ENCODE measurements at regions not wholly inside any gene's neighbourhood (a gene's known extent, or its start where the extent isn't known, plus 50 kb on each side); places are given as distances from the start of the nearest gene placed in this dataset.
"Not testable (repeated sequence)": the region's sequence is repeated elsewhere in the genome, so short reads cannot be mapped to it uniquely, and the experiment has no call there.

DNA sequence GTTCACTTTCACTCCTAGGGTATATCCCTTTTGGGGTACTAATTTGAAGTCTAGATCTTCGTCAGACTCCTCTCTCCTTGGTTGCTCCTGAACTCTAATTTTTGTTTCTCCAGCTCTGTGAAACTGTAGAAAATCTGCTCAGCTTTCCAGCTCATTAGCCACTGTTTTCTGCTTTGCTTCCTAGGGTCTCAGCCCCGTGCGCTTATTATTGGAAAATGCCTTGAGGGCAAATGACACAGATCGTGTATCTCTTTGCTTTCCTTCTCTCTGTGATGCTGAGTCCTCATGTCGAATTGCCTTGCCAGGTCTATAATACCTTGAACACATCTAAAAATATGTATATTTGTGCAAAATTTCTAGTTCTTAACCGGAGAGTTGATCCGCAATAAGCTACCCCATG, 731.1 kb downstream of the EDEM1 start:
- no peaks in the 10 kb centered on the region for H3K27me3 ChIP-seq
- H3K36me3 ChIP-seq = no peaks in the 10 kb centered on the region
- TF ChIP-seq EP300 (IDR thresholded peaks at IDR 0.05) = no peak
- TF ChIP-seq, protein P1, sequence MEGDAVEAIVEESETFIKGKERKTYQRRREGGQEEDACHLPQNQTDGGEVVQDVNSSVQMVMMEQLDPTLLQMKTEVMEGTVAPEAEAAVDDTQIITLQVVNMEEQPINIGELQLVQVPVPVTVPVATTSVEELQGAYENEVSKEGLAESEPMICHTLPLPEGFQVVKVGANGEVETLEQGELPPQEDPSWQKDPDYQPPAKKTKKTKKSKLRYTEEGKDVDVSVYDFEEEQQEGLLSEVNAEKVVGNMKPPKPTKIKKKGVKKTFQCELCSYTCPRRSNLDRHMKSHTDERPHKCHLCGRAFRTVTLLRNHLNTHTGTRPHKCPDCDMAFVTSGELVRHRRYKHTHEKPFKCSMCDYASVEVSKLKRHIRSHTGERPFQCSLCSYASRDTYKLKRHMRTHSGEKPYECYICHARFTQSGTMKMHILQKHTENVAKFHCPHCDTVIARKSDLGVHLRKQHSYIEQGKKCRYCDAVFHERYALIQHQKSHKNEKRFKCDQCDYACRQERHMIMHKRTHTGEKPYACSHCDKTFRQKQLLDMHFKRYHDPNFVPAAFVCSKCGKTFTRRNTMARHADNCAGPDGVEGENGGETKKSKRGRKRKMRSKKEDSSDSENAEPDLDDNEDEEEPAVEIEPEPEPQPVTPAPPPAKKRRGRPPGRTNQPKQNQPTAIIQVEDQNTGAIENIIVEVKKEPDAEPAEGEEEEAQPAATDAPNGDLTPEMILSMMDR (IDR thresholded peaks at IDR 0.05) = no peak
- no peak for TF ChIP-seq POLR2A (IDR thresholded peaks at IDR 0.05)
- no peak for DNase-seq (ENCODE audit: low spot score in 2 of 2)
- no peak overlapping the region for H3K4me3 ChIP-seq
- WGBS, 2 donors = 59 to 62% methylated on average over 7 of the region's 7 CpGs
- no peaks in the 10 kb centered on the region for H3K9me3 ChIP-seq
- no peaks in the 10 kb centered on the region for H3K4me1 ChIP-seq
- no peak overlapping the region for H3K27ac ChIP-seq

- no peaks in the 10 kb centered on the region for H3K36me3 ChIP-seq
- H3K4me3 ChIP-seq = no peak overlapping the region
- H3K27me3 ChIP-seq = no peaks in the 10 kb centered on the region
- no peak for DNase-seq (ENCODE audit: low spot score in 2 of 2)
- H3K27ac ChIP-seq = no peak overlapping the region
- no peaks in the 10 kb centered on the region for H3K9me3 ChIP-seq
- TF ChIP-seq EP300 (IDR thresholded peaks at IDR 0.05) (no peak), POLR2A (IDR thresholded peaks at IDR 0.05) (no peak)
- TF ChIP-seq, protein P1 (IDR thresholded peaks at IDR 0.05) = no peak
- 81 to 93% methylated on average over 6 to 7 of the region's 7 CpGs for WGBS, 2 donors
- no peaks in the 10 kb centered on the region for H3K4me1 ChIP-seq
These were observed 741.5 kb downstream of the EDEM1 start for GRCh38 chr3:5929027-5929426.

DNA sequence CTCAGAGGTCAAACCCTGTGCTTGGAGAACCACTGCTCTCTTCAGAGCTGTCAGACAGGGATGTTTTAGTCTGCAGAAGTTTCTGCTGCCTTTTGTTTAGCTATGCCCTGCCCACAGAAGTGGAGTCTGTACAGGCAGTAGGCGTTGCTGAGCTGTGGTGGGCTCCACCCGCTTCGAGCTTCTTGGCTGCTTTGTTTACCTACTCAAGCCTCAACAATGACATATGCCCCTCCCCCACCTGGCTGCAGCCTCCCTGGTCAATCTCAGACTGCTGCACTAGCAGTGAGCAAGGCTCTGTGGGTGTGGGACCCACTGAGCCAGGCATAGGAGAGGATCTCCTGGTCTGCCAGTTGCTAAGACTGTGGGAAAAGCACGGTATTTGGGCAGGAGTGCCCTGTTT, 756.6 kb downstream of the EDEM1 start:
- not testable (repeated sequence) for H3K4me1 ChIP-seq; DNase-seq (ENCODE audit: low spot score in 2 of 2); H3K27me3 ChIP-seq; H3K36me3 ChIP-seq; H3K27ac ChIP-seq; H3K9me3 ChIP-seq; H3K4me3 ChIP-seq
- 65 to 70% methylated on average over 4 of the region's 4 CpGs for WGBS, 2 donors

- TF ChIP-seq, protein P1 (IDR thresholded peaks at IDR 0.05) = no peak
- TF ChIP-seq EP300 (IDR thresholded peaks at IDR 0.05) = no peak
- TF ChIP-seq POLR2A (IDR thresholded peaks at IDR 0.05) = no peak
- H3K4me1 ChIP-seq = peaks cover 0 to 8% (median 0%) of the 10 kb centered on the region in 4 donors
- no peak overlapping the region for H3K4me3 ChIP-seq
- H3K36me3 ChIP-seq = no peaks in the 10 kb centered on the region
- H3K9me3 ChIP-seq = no peaks in the 10 kb centered on the region
- WGBS, 2 donors = 97% methylated on average over 1 of the region's 1 CpG
- no peaks in the 10 kb centered on the region for H3K27me3 ChIP-seq
- no peak for DNase-seq (ENCODE audit: low spot score in 2 of 2)
- no peak overlapping the region for H3K27ac ChIP-seq
These were observed 760.6 kb downstream of the EDEM1 start for GRCh38 chr3:5948084-5948483.

GRCh38 chr3:5951026-5951425, 763.5 kb downstream of the EDEM1 start:
- Histone ChIP-seq H3K4me1 (peaks cover 0 to 8% (median 0%) of the 10 kb centered on the region in 4 donors), H3K9me3 (no peaks in the 10 kb centered on the region), H3K27ac (no peak overlapping the region), H3K27me3 (no peaks in the 10 kb centered on the region), H3K4me3 (no peak overlapping the region), H3K36me3 (no peaks in the 10 kb centered on the region)
- 61 to 63% methylated on average over 3 of the region's 3 CpGs for WGBS, 2 donors
- no peak for DNase-seq (ENCODE audit: low spot score in 2 of 2)
- TF ChIP-seq, protein P1 (IDR thresholded peaks at IDR 0.05) = no peak
- TF ChIP-seq EP300 (IDR thresholded peaks at IDR 0.05) (no peak), POLR2A (IDR thresholded peaks at IDR 0.05) (no peak)

DNA sequence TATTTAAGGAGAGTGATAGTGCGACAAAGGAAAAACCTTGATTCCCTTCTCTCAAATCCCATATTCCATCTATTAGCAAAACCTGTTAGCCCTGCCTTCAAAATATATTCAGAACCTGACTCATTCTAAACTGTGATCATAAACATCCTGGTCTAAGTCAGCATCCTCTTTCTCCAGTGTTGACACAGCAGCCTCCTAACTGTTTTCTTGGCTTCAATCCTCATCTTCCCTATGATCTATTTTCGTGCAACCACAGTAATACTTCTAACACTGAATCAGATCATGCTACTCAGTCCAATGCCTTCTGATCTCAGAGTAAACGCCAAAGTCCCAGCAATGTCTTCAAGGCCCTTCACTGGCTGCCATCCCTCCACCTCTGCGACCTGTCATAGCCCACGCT, 785.1 kb downstream of the EDEM1 start:
- Histone ChIP-seq H3K36me3 (no peaks in the 10 kb centered on the region), H3K9me3 (no peaks in the 10 kb centered on the region), H3K27ac (no peak overlapping the region), H3K4me1 (no peaks in the 10 kb centered on the region), H3K4me3 (no peak overlapping the region), H3K27me3 (no peaks in the 10 kb centered on the region)
- no peak for TF ChIP-seq POLR2A (IDR thresholded peaks at IDR 0.05)
- TF ChIP-seq, protein P1 (IDR thresholded peaks at IDR 0.05) = no peak
- no peak for TF ChIP-seq EP300 (IDR thresholded peaks at IDR 0.05)
- no peak for DNase-seq (ENCODE audit: low spot score in 2 of 2)
- WGBS, 2 donors = 59 to 61% methylated on average over 5 of the region's 5 CpGs
